ENCODE measurements at regions not wholly inside any gene's neighbourhood (a gene's known extent, or its start where the extent isn't known, plus 50 kb on each side); places are given as distances from the start of the nearest gene placed in this dataset.
A peak's percentile ranks its signal among the peaks of the same experiment; 100 is the strongest.
"Not testable (repeated sequence)": the region's sequence is repeated elsewhere in the genome, so short reads cannot be mapped to it uniquely, and the experiment has no call there.

DNA sequence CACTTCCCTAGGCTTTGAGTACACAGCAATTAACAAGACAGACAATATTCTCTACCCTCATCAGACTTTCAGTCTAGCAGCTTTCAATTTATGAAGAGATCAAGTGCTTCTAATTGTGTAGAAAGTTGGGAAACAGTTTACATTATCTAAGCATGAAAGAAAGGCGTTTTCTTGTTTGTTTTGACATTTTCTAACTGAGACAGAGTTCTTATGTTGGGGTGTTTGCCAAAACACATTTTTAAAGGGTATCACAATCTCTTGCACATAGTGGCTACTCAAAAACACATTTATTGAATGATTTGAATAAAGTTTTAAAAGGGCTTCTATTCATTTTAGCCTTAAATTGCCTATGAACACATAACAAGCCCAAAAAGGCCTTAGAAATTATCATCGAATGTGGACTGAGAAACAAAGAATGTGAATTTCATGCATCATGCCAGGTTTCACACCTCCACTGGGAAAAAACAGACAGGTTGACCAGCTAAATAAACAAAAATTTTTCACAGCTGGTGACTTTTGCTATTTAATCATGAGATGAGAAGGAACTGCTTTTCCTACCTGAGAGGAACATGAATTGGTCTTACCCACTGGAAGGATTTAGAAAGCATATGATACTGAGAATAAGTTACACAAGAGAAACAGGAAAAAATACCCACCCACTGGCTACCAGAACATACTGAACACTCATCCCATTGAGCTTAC, 394.5 kb upstream of the PKN2 start:
- DNase-seq, result peak; percentile 59 to 60

DNA sequence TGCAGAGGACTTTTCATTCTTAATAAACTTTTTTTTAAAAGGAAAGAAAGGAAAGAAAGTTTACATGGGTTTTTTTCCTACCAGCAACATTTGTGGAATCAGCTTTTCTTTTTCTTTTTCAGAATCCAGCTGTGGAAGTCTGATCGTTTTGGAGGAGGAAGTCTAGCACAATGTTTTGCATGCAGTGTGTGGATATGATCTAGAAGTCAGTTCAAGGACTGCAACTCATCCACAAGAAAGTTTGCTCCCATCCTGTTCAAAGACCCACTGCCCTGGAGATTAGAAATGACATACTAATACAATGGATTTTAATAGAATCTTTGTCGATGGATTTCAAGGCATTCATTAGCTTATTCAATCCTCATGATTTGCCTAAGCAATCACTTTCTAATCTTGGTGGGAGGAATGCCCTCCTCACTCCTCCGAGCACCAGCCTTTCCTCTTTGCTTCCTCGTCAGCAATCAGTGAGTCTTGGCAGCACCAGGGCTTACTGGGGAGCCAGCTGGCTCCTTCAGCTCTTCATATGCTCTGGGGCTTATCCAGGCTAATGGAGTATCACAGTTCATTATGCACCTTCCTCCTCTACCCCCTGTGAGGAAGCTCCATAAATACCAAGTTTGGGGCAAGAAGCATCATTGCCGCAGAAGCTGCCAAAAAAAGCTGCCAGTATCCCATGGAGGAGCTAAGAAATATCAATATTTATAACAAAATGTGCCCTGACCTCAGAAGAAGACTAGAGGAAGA, 392.3 kb upstream of the PKN2 start:
- peak; percentile 41 to 51 for DNase-seq

DNA sequence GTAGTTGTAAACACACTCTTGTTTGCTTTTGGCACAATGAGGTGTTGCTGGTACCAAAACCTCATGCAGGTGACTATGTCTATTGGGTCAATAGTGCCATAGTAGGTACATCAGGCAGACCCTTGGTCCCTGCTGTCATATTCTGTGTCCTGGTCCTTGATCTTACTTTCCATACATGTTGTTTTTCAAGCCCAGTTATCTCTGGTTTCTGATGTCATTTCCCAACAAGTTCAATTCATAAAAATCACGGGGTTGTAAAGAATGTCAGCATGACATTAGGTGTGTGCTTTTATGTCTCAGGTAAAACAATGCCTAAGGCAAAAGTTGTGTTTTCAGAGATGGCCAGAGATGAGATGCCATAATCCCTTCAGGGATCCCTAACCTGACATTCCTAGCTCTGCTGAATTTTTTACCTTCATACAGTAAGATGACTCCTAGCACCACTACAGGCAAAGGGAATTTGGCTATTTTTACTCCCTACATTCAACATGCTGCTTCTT, 390.3 kb upstream of the PKN2 start:
- no peak for DNase-seq

DNA sequence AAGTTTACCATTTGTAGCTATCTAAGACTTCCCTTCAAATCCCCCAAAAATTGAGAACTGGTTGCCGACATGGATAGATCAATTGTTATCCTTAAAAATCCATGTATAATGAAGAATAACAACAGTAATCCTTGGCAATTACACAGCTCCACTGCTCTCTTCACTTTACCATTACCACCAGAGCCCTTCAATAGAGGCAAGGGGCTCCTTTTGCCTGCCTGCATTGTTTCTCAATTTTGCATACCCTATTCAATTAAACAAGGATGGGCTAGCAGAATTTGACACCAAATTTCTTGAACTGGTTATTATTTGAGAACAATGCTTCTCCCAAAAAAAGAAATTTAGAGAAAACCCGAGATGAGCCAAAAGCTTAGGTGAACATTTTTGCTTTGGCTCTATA, 387.8 kb upstream of the PKN2 start:
- no peak for DNase-seq

DNA sequence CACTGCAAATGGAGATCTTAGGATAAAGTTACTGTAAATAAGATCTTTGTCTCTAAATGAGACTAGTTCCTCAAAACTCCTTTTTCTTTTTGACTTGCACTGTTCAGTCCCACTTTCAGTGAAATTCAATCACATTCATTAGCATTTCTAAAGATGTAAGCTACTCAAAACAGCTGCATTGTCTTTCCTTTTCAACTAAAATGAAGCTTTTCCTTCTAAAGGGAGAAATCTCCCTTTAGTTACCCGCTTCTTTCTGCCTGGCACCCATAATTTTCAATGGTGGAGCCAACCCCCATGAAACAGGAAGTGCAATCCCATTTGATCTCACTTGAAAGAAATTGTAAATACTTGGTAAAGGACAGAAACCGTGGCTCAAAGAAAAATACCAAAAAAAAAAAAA, 387.4 kb upstream of the PKN2 start:
- DNase-seq, result no peak

DNA sequence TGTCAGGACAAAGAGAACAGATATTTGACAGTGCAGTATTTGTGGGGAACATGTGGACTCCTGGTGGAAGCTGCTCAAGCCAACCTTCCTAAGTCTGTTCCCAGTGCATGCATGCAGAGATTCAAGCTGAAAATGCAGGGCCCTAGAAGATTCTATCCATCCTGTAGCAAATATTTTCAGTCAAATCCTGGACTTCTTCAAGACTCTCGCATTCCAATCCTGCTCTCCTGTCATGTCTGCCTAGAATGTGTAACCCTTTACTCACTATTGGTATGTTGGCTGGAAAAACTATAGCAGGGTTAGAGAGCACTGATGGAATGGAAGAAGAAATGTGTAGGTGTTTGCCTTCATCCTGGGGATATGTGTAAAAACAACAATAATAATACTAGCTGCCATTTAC, 385.6 kb upstream of the PKN2 start:
- no peak for DNase-seq

DNA sequence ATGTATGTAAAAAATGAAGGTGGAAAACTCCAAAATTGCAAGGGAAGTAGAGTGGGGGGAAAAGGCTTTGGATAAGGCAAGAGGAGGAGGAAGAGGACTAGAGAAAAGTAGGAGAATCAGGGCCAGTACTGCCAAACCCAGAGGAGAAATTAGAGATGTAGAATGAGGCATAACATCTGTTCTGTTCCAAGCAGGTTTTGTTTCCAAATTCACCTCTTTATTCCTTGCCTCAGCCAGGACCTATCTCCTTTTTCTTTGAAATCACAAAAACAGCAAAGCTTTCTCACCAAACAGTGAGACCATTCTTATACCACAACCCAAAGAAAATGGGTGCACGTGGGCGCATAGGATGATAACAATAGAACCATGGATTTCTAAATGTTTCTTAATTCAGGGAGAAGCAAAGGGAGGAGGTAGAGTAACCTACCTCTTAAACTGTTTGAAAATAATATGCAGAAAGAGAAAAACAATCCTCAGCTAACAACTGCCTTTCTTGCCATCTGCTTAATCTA, 383.3 kb upstream of the PKN2 start:
- DNase-seq, result peak in 1 of 2 donors; percentile 32

DNA sequence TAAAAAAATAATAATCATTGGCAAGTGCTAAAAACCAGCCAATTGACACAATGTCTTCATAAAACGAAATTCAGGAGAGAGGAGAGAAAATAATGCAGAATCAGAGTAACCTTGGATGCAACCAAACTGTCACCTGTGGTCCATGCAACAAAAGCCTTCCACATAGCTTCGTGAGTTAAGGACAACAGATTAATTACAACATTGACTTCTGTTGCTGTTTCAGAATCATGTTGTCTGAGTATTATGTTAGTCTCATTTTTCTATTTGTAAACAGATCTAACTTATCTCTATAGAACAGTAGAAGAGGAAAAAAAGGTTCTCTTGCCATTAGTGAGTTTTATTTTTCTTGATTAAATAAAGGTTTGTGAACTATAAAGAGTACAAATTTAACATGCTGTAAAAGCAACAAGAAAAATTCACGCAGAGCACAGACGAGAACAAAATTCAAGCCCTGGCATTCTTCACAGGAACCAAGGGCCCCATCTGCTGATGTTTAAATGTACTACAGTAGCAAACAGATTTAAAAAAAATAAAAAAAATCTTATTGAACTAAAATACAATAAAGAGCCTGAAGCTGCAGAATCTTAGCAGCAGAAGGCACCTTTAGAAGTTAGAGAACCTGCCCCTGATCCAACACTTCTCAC, 381.1 kb upstream of the PKN2 start:
- no peak for DNase-seq

DNA sequence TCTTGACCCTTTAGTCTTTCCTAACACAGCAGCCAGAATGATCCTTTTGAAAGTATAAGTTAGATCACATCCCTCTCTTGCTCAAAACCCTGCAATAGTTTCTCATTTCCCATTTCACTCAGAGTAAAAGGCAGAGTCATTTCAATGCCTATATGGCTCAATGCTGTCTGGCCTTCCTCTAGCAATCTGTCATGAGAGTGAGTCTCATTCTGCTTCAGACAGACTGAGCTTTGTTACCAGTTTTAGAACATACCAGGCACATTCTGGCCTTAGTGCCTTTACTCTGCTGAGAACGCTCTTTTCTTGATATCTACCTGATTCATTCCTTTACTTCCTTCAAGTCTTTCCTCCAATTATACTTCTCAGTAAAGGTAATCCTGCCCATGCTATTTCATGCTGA, 372.8 kb upstream of the PKN2 start:
- DNase-seq, result no peak

DNA sequence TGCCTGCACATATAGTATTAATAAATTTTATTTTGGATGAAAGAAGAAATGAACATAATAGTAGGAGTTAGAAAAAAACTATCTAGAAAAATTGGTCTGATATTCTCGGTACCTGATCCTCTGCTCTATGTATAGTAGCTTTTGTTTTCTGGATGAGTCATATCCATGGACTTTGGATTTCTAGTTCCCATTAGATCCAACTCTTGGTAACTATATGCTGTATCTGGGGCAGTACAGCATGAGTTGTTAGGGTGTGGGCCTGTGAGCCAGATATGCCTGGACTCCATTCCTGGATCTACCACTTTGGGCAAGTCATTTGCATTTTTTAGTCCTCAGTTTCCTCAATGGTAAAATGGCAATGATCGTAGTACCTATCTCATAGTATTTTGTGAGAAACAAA, 372.2 kb upstream of the PKN2 start:
- DNase-seq, result no peak

DNA sequence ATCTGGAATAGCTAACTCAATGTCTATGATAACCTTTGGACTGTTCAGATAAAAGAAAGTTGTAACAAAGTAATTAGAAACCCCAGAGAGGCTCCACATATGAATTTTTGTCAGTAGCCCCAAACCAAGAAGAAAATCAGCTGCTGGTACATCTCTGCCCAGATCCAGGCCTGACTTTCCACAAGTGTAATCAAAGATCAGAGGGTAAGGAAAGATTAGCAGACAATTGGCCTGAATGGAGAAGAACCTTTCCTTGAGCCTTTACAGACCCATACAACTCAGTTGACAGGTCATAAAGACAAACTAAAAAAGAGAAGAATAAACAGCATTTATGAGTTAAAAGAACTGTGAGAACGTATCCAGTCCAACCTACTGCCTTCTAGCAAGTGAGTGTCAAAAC, 366.7 kb upstream of the PKN2 start:
- DNase-seq, result no peak

DNA sequence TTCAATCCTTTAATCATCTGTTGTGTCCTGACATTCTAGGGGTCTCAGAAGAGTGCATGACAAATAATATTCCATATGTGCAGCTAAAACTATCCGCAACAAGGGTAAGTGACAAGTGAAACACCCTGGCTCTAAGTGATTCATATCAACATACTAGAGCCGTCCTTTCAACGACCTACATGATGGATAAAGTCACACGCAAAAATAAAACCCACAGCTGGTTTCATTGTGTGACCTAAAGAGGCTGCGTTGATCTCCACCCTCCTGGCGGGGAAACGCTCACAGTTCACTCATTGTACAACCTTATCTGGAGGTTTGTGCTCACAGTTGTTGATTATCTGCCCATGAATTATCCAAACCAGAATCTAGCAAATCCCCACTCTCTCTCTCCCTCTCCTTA, 365.3 kb upstream of the PKN2 start:
- no peak for DNase-seq

DNA sequence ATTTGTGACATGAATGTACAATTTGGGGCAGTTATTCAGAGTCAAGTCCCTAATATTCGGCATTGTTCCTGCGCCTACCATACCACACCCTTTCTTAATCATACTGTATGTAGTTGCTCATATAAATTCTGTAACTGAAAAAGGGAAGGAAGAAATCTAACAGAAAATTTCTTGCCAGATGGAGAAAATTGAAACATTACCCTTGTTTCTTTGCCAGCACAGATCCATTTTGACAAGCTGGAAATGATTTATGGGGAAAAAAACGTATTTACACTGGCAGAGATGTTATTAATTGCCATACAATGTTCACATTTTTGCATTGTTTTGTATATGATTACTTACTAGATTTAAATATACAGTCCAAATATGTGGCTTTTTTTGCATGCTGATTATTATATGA, 363.8 kb upstream of the PKN2 start:
- no peak for DNase-seq

DNA sequence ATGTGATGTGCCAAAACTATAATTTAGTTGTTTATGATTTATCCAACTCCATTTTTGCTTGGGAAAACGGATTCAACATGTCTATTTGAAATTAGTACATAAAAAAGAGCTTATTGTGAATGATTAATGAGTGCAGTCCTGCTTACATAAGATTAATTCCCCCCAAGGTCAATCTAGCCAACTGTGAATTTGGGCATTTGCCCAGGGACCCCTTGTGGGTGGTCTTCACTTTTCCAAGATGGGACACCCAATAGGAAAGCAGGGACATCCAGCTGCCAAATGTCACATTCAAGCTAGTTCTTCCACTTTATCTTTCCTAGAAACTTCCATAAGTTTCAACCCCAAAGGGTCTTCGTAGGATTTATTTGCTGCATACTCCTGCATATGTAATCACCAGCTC, 362.4 kb upstream of the PKN2 start:
- DNase-seq, result peak; percentile 61 to 66

DNA sequence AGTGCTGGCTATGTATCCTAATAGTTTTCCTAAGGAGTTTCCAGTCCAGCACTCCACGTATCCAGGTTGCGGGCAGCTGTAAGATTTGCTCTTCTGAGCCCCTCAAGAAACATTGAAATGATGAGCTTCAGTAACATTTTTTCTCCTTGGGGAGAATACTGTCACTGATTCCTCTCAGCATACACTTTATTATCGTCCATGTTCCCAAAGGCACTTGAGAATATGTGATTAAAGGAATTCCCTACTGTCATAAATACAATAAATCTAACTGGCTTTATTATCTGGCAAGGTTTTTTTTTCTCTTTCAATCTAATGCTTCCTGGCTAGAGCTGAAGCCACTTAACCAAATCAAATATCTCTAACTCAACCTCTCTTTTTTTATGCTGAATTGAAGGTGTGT, 359.2 kb upstream of the PKN2 start:
- no peak for DNase-seq

DNA sequence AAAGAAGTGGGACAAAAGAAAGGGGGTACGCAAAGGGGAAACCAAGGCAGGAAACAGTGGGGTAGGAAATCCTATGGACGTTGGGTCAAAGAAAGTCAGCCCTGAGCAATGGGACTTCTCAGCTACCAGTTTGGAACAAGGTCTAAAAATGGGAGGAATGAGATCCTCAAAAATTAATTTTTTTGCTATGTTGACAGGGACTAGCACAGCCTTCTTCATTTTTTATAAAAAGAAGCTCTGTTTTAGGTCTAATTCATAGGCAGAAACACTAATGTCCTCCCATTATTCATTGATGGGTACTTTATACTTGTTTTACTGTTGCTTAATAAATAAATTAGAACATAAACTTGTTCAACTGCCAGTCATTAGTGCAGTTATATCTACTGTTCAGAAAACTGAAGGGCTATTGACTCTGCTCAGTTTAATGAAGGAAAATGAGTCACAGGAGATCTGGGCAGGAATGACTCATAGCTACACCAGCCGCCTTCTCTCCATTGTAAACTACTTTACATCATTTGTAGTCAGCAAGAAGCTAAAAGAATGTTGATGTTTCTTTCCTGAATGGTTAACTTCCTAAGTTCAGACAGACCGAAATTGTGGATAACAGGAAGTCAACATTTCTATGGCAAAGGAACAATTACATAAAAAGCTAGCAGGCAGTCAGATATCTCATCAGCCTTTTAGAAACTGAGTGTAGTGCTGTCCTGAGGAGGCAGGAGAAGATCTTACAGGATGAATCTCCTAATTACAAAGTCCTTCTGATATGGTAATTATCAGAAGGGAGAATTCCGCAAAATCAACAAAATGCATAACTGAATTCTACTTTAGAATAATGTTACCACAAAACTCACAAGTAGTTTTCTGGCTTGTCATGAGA, 356.4 kb upstream of the PKN2 start:
- no peak for DNase-seq

DNA sequence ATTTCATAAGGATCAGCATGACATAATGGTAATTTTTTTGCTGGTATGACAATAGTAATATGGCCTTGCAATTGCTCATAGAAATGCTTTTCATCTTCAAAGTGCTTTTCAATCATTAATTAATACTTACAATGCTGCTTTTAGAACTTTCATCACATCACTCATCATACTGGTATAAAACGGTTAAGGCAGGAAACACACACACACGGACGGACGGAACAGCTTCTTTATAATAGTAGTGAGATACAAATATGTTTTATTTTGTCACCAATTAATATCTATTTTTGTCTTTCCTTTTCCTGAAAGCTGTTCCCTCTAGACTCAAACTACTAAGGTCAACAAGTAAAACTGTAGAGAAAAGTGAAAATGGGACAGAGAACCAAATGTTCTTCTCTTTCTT, 353.9 kb upstream of the PKN2 start:
- no peak for DNase-seq

DNA sequence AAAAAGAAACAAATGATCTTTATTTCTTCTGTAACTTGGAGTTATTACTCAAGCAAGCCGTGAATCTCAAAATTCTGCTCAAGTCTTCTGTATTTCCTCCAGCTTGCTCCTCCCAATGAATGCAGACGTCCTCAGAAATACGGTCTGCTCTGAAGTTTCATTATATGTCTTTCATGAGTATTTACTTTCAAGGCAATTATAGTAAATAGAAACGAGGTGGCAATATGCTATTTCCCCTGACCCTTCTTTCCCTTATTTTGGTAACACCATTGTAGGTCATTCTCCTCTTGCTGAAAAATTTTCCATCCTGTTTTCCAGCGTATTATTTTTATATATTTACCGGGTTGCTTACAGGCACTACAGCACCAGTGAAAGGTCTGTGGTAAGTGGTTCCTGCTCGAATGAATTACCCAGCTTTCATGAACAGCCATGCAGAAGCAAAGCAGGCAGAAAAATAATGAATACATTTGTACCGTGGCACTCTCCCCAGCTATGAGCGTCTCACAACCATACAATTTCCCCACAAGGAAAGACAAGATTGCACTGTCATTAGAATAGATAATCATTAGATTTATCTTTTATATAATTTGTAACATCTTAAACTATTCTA, 350.9 kb upstream of the PKN2 start:
- peak in 1 of 2 donors; percentile 56 for DNase-seq

DNA sequence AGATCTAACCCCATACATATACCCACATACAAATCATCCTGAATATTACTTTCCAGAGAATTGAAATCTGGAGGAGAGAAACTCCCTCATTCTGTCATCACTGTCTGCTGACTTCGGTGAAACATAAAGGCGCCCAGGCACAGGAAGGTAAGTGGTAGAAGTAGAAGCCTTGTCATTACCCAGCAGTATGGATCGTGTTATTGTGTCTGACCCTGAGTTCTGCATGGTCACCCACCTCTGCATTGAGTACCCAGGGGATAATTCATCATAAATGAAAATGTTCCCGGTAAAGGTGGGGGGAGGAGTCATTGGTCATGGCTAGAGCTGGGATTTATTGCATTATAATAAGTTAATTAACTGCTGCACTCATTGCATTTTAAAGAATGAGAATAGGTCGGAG, 342.6 kb upstream of the PKN2 start:
- DNase-seq, result no peak

DNA sequence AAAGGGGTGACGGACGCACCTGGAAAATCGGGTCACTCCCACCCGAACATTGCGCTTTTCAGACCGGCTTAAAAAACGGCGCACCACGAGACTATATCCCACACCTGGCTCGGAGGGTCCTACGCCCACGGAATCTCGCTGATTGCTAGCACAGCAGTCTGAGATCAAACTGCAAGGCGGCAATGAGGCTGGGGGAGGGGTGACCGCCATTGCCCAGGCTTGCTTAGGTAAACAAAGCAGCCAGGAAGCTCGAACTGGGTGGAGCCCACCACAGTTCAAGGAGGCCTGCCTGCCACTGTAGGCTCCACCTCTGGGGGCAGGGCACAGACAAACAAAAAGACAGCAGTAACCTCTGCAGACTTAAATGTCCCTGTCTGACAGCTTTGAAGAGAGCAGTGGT, 342.0 kb upstream of the PKN2 start:
- DNase-seq, result not testable (repeated sequence)

DNA sequence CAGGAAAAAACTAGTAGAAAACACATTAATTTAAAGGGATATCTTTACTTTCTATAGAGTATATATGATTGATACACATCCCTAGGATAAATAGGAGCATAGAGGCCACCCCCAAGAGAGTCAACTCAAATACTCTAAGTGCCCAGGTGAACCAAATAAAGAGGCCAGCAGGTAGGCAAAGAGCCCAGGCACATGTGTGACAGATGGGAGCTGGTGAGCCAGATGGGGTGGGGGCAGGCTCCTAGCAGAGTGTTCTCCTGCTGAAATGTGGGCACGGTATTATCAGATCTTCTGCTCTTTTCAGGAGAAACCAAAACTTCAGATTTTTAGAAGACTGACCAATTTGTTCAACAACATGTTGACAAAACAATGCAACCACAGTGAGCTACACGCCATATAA, 333.4 kb upstream of the PKN2 start:
- no peak for DNase-seq
